ENCODE measurements at regions not wholly inside any gene's neighbourhood (a gene's known extent, or its start where the extent isn't known, plus 50 kb on each side); places are given as distances from the start of the nearest gene placed in this dataset.

GRCh38 chr21:24298040-24298439 lies 1309.2 kb downstream of the MRPL39 start:
- H3K27me3 ChIP-seq (replicated peaks in 1 of 4; ENCODE audit: control insufficient read depth in 3 of 4, extremely low read depth in 1 of 4, insufficient read depth in 3 of 4, low read length in 3 of 4) = no peaks in the 10 kb centered on the region
- no peak overlapping the region for H3K4ac ChIP-seq (replicated peaks; ENCODE audit: insufficient read length, low read depth, low read length)
- no peaks in the 10 kb centered on the region for H3K4me1 ChIP-seq (replicated peaks in 1 of 4; ENCODE audit: control insufficient read depth in 3 of 4, insufficient read depth in 4 of 4, low read length in 3 of 4)
- no peaks in the 10 kb centered on the region for H4K20me1 ChIP-seq (replicated peaks in 1 of 2; ENCODE audit: control insufficient read depth in 1 of 2, insufficient read depth in 2 of 2, low read length in 2 of 2)
- DNase-seq (ENCODE audit: low read depth in 1 of 2, low spot score in 2 of 2) (no peak), FAIRE-seq (no peak)
- H4K5ac ChIP-seq (ENCODE audit: insufficient read length, low read depth, low read length) = no peak overlapping the region
- no peak overlapping the region for H4K91ac ChIP-seq (replicated peaks; ENCODE audit: insufficient read length, low read length)
- no peak overlapping the region for H3K18ac ChIP-seq (ENCODE audit: extremely low read depth, low read length)
- no peak overlapping the region for H3K56ac ChIP-seq (replicated peaks; ENCODE audit: insufficient read length, low read depth, low read length)
- H4K8ac ChIP-seq (ENCODE audit: extremely low read depth, insufficient read depth, low read length) = no peak overlapping the region
- H3K23me2 ChIP-seq (ENCODE audit: low read depth, low read length) = no peaks in the 10 kb centered on the region
- no peak overlapping the region for H3K23ac ChIP-seq (ENCODE audit: insufficient read length)
- H2BK15ac ChIP-seq (ENCODE audit: low read length) = no peak overlapping the region
- CTCF ChIA-PET (ENCODE audit: partially characterized antibody) = no interaction called here
- H2BK5ac ChIP-seq (ENCODE audit: low read depth, low read length) = no peak overlapping the region
- H2BK20ac ChIP-seq (ENCODE audit: low read length) = no peak overlapping the region
- no peaks in the 10 kb centered on the region for H3K36me3 ChIP-seq (ENCODE audit: control insufficient read depth in 2 of 4, insufficient read depth in 4 of 4, low read length in 3 of 4)
- no peak overlapping the region for H3K14ac ChIP-seq (ENCODE audit: insufficient read length)
- 85% methylated on average over 1 of the region's 1 CpG; no CpG with 5 or more reads in 1 of the 2 experiments for WGBS, 2 experiments (ENCODE audit: extremely low coverage in 1 of 2, insufficient coverage in 1 of 2, insufficient read length in 1 of 2, insufficient replicate concordance in 2 of 2, low coverage in 1 of 2, low lambda C conversion rate in 2 of 2, missing lambda C conversion rate in 1 of 2)
- H3K4me2 ChIP-seq (ENCODE audit: insufficient read depth in 1 of 2, low read depth in 2 of 2, low read length in 2 of 2) = no peak overlapping the region
- H3K79me2 ChIP-seq (ENCODE audit: control insufficient read depth in 1 of 2, insufficient read depth in 2 of 2, low read length in 2 of 2) = no peaks in the 10 kb centered on the region
- H2AK5ac ChIP-seq (ENCODE audit: low read depth, low read length) = no peak overlapping the region
- H3K79me1 ChIP-seq (ENCODE audit: low read depth, low read length) = no peaks in the 10 kb centered on the region
- H2BK12ac ChIP-seq (ENCODE audit: low read depth, low read length) = no peak overlapping the region
- H3K9ac ChIP-seq (replicated peaks in 1 of 4; ENCODE audit: extremely low read depth in 1 of 4, low read depth in 3 of 4, low read length in 3 of 4) = no peak overlapping the region
- H3K4me3 ChIP-seq (ENCODE audit: extremely low read depth in 1 of 4, insufficient read depth in 2 of 4, low read depth in 3 of 4, low read length in 4 of 4) = no peak overlapping the region
- POLR2A ChIA-PET (ENCODE audit: partially characterized antibody) = no interaction called here
- no peak overlapping the region for H3K27ac ChIP-seq (ENCODE audit: low read depth, low read length)
- peaks cover 0 to 16% of the 10 kb centered on the region in 2 experiments; a peak in 2 of 4 replicates for H3K9me3 ChIP-seq (ENCODE audit: insufficient read depth in 2 of 2, low read depth in 1 of 2, low read length in 1 of 2)
- H2BK120ac ChIP-seq (replicated peaks; ENCODE audit: low read depth, low read length) = no peak overlapping the region
- H2AFZ ChIP-seq (ENCODE audit: low read length) = no peak overlapping the region
- TF ChIP-seq HDAC2 (IDR thresholded peaks at IDR 0.05; ENCODE audit: borderline replicate concordance in 1 of 2, low read depth in 2 of 2, low read length in 2 of 2) (no peak), SIRT6 (IDR thresholded peaks at IDR 0.05; ENCODE audit: low read length) (no peak), PHF8 (conservative IDR thresholded peaks at IDR 0.05; ENCODE audit: low read depth, low read length) (no peak)
